H9 (cell line): ENCODE measurements at regions not wholly inside any gene's neighbourhood (a gene's known extent, or its start where the extent isn't known, plus 50 kb on each side); places are given as distances from the start of the nearest gene placed in this dataset.

Experiments used
- DNase-seq: peaks from one replicate; pipeline ENCODE4 v3.0.0-alpha.2; 2017
- H2AFZ ChIP-seq: one replicate; pipeline ENCODE4 v1.6.1; 2013; ENCODE audit warnings: mild to moderate bottlenecking, low read length, control low read depth, moderate library complexity
- H2AK5ac ChIP-seq: 2 replicates; pipeline ENCODE4 v1.6.1; 2013; ENCODE audit warnings: low read length, control low read depth, mixed read lengths; ENCODE audit not compliant: insufficient read length
- H2BK120ac ChIP-seq: one replicate; pipeline ENCODE4 v1.6.1; 2013; ENCODE audit warnings: low read depth, mild to moderate bottlenecking, low read length, control low read depth, inconsistent platforms; ENCODE audit not compliant: poor library complexity, severe bottlenecking
- H2BK12ac ChIP-seq: 2 replicates; pipeline ENCODE4 v1.6.1; 2013; ENCODE audit warnings: low read length, control low read depth, mixed read lengths, low read depth; ENCODE audit not compliant: insufficient read length
- H2BK15ac ChIP-seq: 2 replicates; pipeline ENCODE4 v1.6.1; 2013; ENCODE audit warnings: low read depth, low read length, control low read depth
- H2BK20ac ChIP-seq: one replicate; pipeline ENCODE4 v1.6.1; 2013; ENCODE audit warnings: low read depth, mild to moderate bottlenecking, low read length, control low read depth, inconsistent platforms; ENCODE audit not compliant: poor library complexity, severe bottlenecking
- H2BK5ac ChIP-seq: 2 replicates; pipeline ENCODE4 v1.6.1; 2013; ENCODE audit warnings: low read length, control low read depth, mixed read lengths; ENCODE audit not compliant: insufficient read length
- H3K14ac ChIP-seq: 2 replicates; pipeline ENCODE4 v1.6.1; 2013; ENCODE audit warnings: low read length, control low read depth; ENCODE audit not compliant: insufficient read depth
- H3K18ac ChIP-seq: 2 replicates; pipeline ENCODE4 v1.6.1; 2013; ENCODE audit warnings: low read depth, mild to moderate bottlenecking, mixed read lengths, low read length, control low read depth; ENCODE audit not compliant: insufficient read length
- H3K23ac ChIP-seq: 2 replicates; pipeline ENCODE4 v1.6.1; 2013; ENCODE audit warnings: low read length, control low read depth, mixed read lengths, low read depth; ENCODE audit not compliant: insufficient read length
- H3K23me2 ChIP-seq: 2 replicates; pipeline ENCODE4 v1.6.1; 2013; ENCODE audit warnings: low read depth, mild to moderate bottlenecking, mixed read lengths, low read length, control low read depth; ENCODE audit not compliant: insufficient read length, poor library complexity, severe bottlenecking
- H3K27ac ChIP-seq: 2 replicates; pipeline ENCODE4 v1.5.1; 2013; ENCODE audit warnings: low read length, control low read depth, mixed read lengths, low read depth; ENCODE audit not compliant: insufficient read length
- H3K27me3 ChIP-seq: 2 replicates; pipeline ENCODE4 v1.6.1; 2013; ENCODE audit warnings: low read length, control low read depth, inconsistent platforms; ENCODE audit not compliant: insufficient read depth
- H3K4ac ChIP-seq: 2 replicates; pipeline ENCODE4 v1.6.1; 2013; ENCODE audit warnings: low read depth, mild to moderate bottlenecking, control low read depth, inconsistent platforms, low read length, moderate library complexity
- H3K4me1 ChIP-seq: 2 replicates; pipeline ENCODE4 v1.6.1; 2013; ENCODE audit warnings: low read length, control low read depth, inconsistent platforms; ENCODE audit not compliant: insufficient read depth
- H3K4me2 ChIP-seq: 2 replicates; pipeline ENCODE4 v1.6.1; 2013; ENCODE audit warnings: low read length, control low read depth, mixed read lengths; ENCODE audit not compliant: insufficient read length, insufficient read depth
- H3K56ac ChIP-seq: 2 replicates; pipeline ENCODE4 v1.6.1; 2013; ENCODE audit warnings: low read depth, mild to moderate bottlenecking, mixed read lengths, low read length, control low read depth; ENCODE audit not compliant: insufficient read length
- H3K79me1 ChIP-seq: 2 replicates; pipeline ENCODE4 v1.6.1; 2013; ENCODE audit warnings: low read depth, mild to moderate bottlenecking, moderate library complexity, low read length, control low read depth, inconsistent platforms; ENCODE audit not compliant: insufficient read depth, poor library complexity, severe bottlenecking
- H3K79me2 ChIP-seq: 2 replicates; pipeline ENCODE4 v1.6.1; 2013; ENCODE audit warnings: low read length, control low read depth, inconsistent platforms; ENCODE audit not compliant: insufficient read depth
- H3K9ac ChIP-seq: 2 replicates; pipeline ENCODE4 v1.6.1; 2013; ENCODE audit warnings: low read length, control low read depth, mixed read lengths; ENCODE audit not compliant: insufficient read length; ENCODE audit errors: extremely low read depth
- H3K9me3 ChIP-seq: one replicate; pipeline ENCODE4 v1.6.1; 2013; ENCODE audit warnings: low read depth, low read length, inconsistent platforms; ENCODE audit not compliant: control insufficient read depth
- H3T11ph ChIP-seq: one replicate; pipeline ENCODE4 v1.6.1; 2013; ENCODE audit warnings: mild to moderate bottlenecking, low read length, control low read depth, inconsistent platforms
- H4K20me1 ChIP-seq: one replicate; pipeline ENCODE4 v1.6.1; 2013; ENCODE audit not compliant: control insufficient read depth, insufficient read length, insufficient read depth
- H4K5ac ChIP-seq: 2 replicates; pipeline ENCODE4 v1.6.1; 2013; ENCODE audit warnings: low read depth, mild to moderate bottlenecking, mixed read lengths, low read length, control low read depth; ENCODE audit not compliant: insufficient read length
- H4K8ac ChIP-seq: replicated peaks from 2 replicates; pipeline ENCODE4 v1.6.1; 2013; ENCODE audit warnings: low read length, control low read depth, mixed read lengths, low read depth; ENCODE audit not compliant: insufficient read length
- H4K91ac ChIP-seq: 2 replicates; pipeline ENCODE4 v1.6.1; 2013; ENCODE audit warnings: low read depth, mild to moderate bottlenecking, moderate library complexity, mixed read lengths, low read length, control low read depth; ENCODE audit not compliant: insufficient read length
- H3K27ac Mint-ChIP-seq, 3 experiments: 2 replicates in 2 of 3; 3 replicates in 1 of 3; pipeline ENCODE4 v1.8.0; 2020 to 2021; ENCODE audit warnings: mixed read lengths in 3 of 3, mild to moderate bottlenecking in 1 of 3, moderate library complexity in 1 of 3
- H3K27me3 Mint-ChIP-seq: 2 replicates; pipeline ENCODE4 v1.8.0; 2021; ENCODE audit warnings: low read depth, mild to moderate bottlenecking, moderate library complexity, mixed read lengths
- H3K36me3 Mint-ChIP-seq, 3 experiments: 2 replicates in 2 of 3; 3 replicates in 1 of 3; pipeline ENCODE4 v1.8.0; 2020 to 2021; ENCODE audit warnings: low read depth in 3 of 3, mixed read lengths in 3 of 3; ENCODE audit not compliant: insufficient read depth in 1 of 3
- H3K4me1 Mint-ChIP-seq, 2 experiments: 2 replicates each; pipeline ENCODE4 v1.8.0; 2020; ENCODE audit warnings: mixed read lengths in 2 of 2
- H3K4me3 Mint-ChIP-seq, 2 experiments: 2 replicates in 1 of 2; 3 replicates in 1 of 2; pipeline ENCODE4 v1.8.0; 2020 to 2021; ENCODE audit warnings: mild to moderate bottlenecking in 2 of 2, mixed read lengths in 2 of 2, moderate library complexity in 1 of 2
- H3K9me3 Mint-ChIP-seq, 2 experiments: 2 replicates in 1 of 2; 3 replicates in 1 of 2; pipeline ENCODE4 v1.8.0; 2020; ENCODE audit warnings: mild to moderate bottlenecking in 2 of 2, mixed read lengths in 2 of 2, moderate library complexity in 1 of 2
- CTCF ChIP-seq: fragments of 200-600 bp; sonication (generic); conservative IDR thresholded peaks from 3 replicates; pipeline ENCODE4 v1.8.0; 2021; ENCODE audit warnings: antibody characterized with exemption, mild to moderate bottlenecking
- WGBS: extraction: QIAGEN DNeasy Blood & Tissue Kit; methylation state at CpG from one replicate; pipeline ENCODE4 v1.1.7; 2013; ENCODE audit warnings: missing lambda C conversion rate, low lambda C conversion rate, mixed read lengths; ENCODE audit not compliant: insufficient read length; ENCODE audit errors: extremely low coverage; 5-methylcytosine and 5-hydroxymethylcytosine counted together

GRCh38 chr2:4012197-4012596 lies 308.8 kb downstream of the DCDC2C start:
- Histone ChIP-seq H2BK5ac (no peak overlapping the region), H3K23me2 (no peaks in the 10 kb centered on the region), H4K91ac (no peak overlapping the region), H2AFZ (no peak overlapping the region), H3K27ac (no peak overlapping the region), H3K9ac (no peak overlapping the region), H2BK12ac (no peak overlapping the region), H3K79me2 (no peaks in the 10 kb centered on the region), H3K14ac (no peak overlapping the region), H2AK5ac (no peak overlapping the region), H3K4me2 (no peak overlapping the region), H3K9me3 (no peaks in the 10 kb centered on the region), H3K56ac (no peak overlapping the region), H3K27me3 (no peaks in the 10 kb centered on the region), H2BK15ac (no peak overlapping the region), H4K20me1 (no peaks in the 10 kb centered on the region), H2BK120ac (no peak overlapping the region), H3K79me1 (no peaks in the 10 kb centered on the region), H3T11ph (no peak overlapping the region), H3K4me1 (no peaks in the 10 kb centered on the region), H4K5ac (no peak overlapping the region), H4K8ac (no peak overlapping the region), H3K23ac (no peak overlapping the region), H3K18ac (no peak overlapping the region), H3K4ac (no peak overlapping the region), H2BK20ac (no peak overlapping the region)
- H3K9me3 Mint-ChIP-seq = peaks cover 27 to 47% of the 10 kb centered on the region in 2 experiments
- peak overlapping the region in 1 of 3 experiments; percentile 40; a peak in 1 of 7 replicates for H3K27ac Mint-ChIP-seq
- no peak for DNase-seq
- no CpG with 5 or more reads among the region's 1 CpG for WGBS
- H3K4me3 Mint-ChIP-seq = no peak overlapping the region
- peaks cover 2 to 19% (median 3%) of the 10 kb centered on the region in 3 experiments for H3K36me3 Mint-ChIP-seq
- TF ChIP-seq CTCF = no peak
- no peaks in the 10 kb centered on the region for H3K27me3 Mint-ChIP-seq
- no peaks in the 10 kb centered on the region for H3K4me1 Mint-ChIP-seq
